ENCODE measurements at regions not wholly inside any gene's neighbourhood (a gene's known extent, or its start where the extent isn't known, plus 50 kb on each side); places are given as distances from the start of the nearest gene placed in this dataset.

GRCh38 chr1:70707214-70707613 lies 296.1 kb downstream of the CTH start:
- TF ChIP-seq CTCF (IDR thresholded peaks at IDR 0.05; ENCODE audit: insufficient read depth, low read length, poor library complexity, severe bottlenecking): no peak
- Histone ChIP-seq H3K36me3 (ENCODE audit: control insufficient read depth, insufficient read depth, low read length) (no peaks in the 10 kb centered on the region), H3K4me3 (replicated peaks; ENCODE audit: low read depth, low read length) (no peak overlapping the region), H3K27me3 (replicated peaks; ENCODE audit: control insufficient read depth, insufficient read depth, low read length) (no peaks in the 10 kb centered on the region)
- DNase-seq (ENCODE audit: extremely low read depth, insufficient read length): no peak

- DNase-seq (ENCODE audit: extremely low read depth, insufficient read length): no peak
- no peaks in the 10 kb centered on the region; the same call in 1 of the 2 replicates for H3K27me3 ChIP-seq (replicated peaks; ENCODE audit: control insufficient read depth, insufficient read depth, low read length)
- no peaks in the 10 kb centered on the region for H3K36me3 ChIP-seq (ENCODE audit: control insufficient read depth, insufficient read depth, low read length)
- H3K4me3 ChIP-seq (replicated peaks; ENCODE audit: low read depth, low read length): no peak overlapping the region
- TF ChIP-seq CTCF (IDR thresholded peaks at IDR 0.05; ENCODE audit: insufficient read depth, low read length, poor library complexity, severe bottlenecking): no peak
These were observed 303.1 kb downstream of the CTH start for GRCh38 chr1:70714149-70714548.

- no peaks in the 10 kb centered on the region for H3K36me3 ChIP-seq (ENCODE audit: control insufficient read depth, insufficient read depth, low read length)
- no peak for DNase-seq (ENCODE audit: extremely low read depth, insufficient read length)
- no peak for TF ChIP-seq CTCF (IDR thresholded peaks at IDR 0.05; ENCODE audit: insufficient read depth, low read length, poor library complexity, severe bottlenecking)
- no peak overlapping the region for H3K4me3 ChIP-seq (replicated peaks; ENCODE audit: low read depth, low read length)
- H3K27me3 ChIP-seq (replicated peaks; ENCODE audit: control insufficient read depth, insufficient read depth, low read length): no peaks in the 10 kb centered on the region; the same call in 1 of the 2 replicates
These were observed 306.1 kb downstream of the CTH start for GRCh38 chr1:70717211-70717610.

- no peak overlapping the region for H3K4me3 ChIP-seq (replicated peaks; ENCODE audit: low read depth, low read length)
- H3K27me3 ChIP-seq (replicated peaks; ENCODE audit: control insufficient read depth, insufficient read depth, low read length): no peaks in the 10 kb centered on the region; the same call in 1 of the 2 replicates
- no peaks in the 10 kb centered on the region for H3K36me3 ChIP-seq (ENCODE audit: control insufficient read depth, insufficient read depth, low read length)
- TF ChIP-seq CTCF (IDR thresholded peaks at IDR 0.05; ENCODE audit: insufficient read depth, low read length, poor library complexity, severe bottlenecking): no peak
- no peak for DNase-seq (ENCODE audit: extremely low read depth, insufficient read length)
These were observed 306.6 kb downstream of the CTH start for GRCh38 chr1:70717656-70718055.

GRCh38 chr1:70718086-70718630 lies 307.1 kb downstream of the CTH start:
- DNase-seq (ENCODE audit: extremely low read depth, insufficient read length): no peak
- no peak for TF ChIP-seq CTCF (IDR thresholded peaks at IDR 0.05; ENCODE audit: insufficient read depth, low read length, poor library complexity, severe bottlenecking)
- Histone ChIP-seq H3K4me3 (replicated peaks; ENCODE audit: low read depth, low read length) (no peak overlapping the region), H3K36me3 (ENCODE audit: control insufficient read depth, insufficient read depth, low read length) (no peaks in the 10 kb centered on the region), H3K27me3 (replicated peaks; ENCODE audit: control insufficient read depth, insufficient read depth, low read length) (no peaks in the 10 kb centered on the region; the same call in 1 of the 2 replicates)

GRCh38 chr1:70719154-70719553 lies 308.1 kb downstream of the CTH start:
- TF ChIP-seq CTCF (IDR thresholded peaks at IDR 0.05; ENCODE audit: insufficient read depth, low read length, poor library complexity, severe bottlenecking): no peak
- no peak for DNase-seq (ENCODE audit: extremely low read depth, insufficient read length)
- H3K36me3 ChIP-seq (ENCODE audit: control insufficient read depth, insufficient read depth, low read length): no peaks in the 10 kb centered on the region
- H3K4me3 ChIP-seq (replicated peaks; ENCODE audit: low read depth, low read length): no peak overlapping the region
- no peaks in the 10 kb centered on the region; the same call in 1 of the 2 replicates for H3K27me3 ChIP-seq (replicated peaks; ENCODE audit: control insufficient read depth, insufficient read depth, low read length)
